Prostate gland (tissue), 2 donors: ENCODE measurements at regions not wholly inside any gene's neighbourhood (a gene's known extent, or its start where the extent isn't known, plus 50 kb on each side); places are given as distances from the start of the nearest gene placed in this dataset.

ENCODE experiments used
- POLR2A ChIP-seq: fragments of 450-650 bp; IDR thresholded peaks from one replicate; pipeline ENCODE4 v1.6.1; 2016; ENCODE audit warnings: antibody characterized with exemption, mild to moderate bottlenecking
- TF ChIP-seq, protein P1 (sequence below), 4 experiments: fragments of 200-600 bp in 2 of 4; fragments of 450-650 bp in 2 of 4; sonication (generic) in 2 of 4; IDR thresholded peaks; 1 replicate in 3 of 4; 2 replicates in 1 of 4; pipeline ENCODE4 v1.5.1; 2016 to 2019; ENCODE audit warnings: antibody characterized with exemption in 4 of 4, mild to moderate bottlenecking in 2 of 4, moderate library complexity in 2 of 4

DNA sequence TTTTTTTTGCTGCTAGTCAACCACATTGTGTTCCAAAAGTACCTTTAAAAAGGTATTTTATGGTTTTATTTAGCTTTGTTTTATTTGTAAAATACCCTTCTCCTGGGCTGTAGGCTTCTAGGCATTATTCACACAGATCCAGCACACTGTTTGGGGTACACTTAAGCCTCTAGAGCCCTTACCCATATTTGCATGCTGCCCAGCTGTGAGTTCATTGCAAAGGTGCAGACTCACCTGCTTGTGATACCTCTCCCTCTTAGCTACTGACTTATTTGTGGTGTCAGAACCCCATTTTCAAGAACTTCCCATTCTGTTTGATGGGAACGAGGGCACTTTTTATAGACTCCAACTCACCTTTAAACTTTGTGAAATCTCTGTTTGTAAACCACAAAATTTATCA is 69.8 kb downstream of the RIN2 start:
- TF ChIP-seq, protein P1, sequence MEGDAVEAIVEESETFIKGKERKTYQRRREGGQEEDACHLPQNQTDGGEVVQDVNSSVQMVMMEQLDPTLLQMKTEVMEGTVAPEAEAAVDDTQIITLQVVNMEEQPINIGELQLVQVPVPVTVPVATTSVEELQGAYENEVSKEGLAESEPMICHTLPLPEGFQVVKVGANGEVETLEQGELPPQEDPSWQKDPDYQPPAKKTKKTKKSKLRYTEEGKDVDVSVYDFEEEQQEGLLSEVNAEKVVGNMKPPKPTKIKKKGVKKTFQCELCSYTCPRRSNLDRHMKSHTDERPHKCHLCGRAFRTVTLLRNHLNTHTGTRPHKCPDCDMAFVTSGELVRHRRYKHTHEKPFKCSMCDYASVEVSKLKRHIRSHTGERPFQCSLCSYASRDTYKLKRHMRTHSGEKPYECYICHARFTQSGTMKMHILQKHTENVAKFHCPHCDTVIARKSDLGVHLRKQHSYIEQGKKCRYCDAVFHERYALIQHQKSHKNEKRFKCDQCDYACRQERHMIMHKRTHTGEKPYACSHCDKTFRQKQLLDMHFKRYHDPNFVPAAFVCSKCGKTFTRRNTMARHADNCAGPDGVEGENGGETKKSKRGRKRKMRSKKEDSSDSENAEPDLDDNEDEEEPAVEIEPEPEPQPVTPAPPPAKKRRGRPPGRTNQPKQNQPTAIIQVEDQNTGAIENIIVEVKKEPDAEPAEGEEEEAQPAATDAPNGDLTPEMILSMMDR (IDR thresholded peaks at IDR 0.05), result no peak
- no peak for TF ChIP-seq POLR2A
